ENCODE measurements at regions not wholly inside any gene's neighbourhood (a gene's known extent, or its start where the extent isn't known, plus 50 kb on each side); places are given as distances from the start of the nearest gene placed in this dataset.

DNA sequence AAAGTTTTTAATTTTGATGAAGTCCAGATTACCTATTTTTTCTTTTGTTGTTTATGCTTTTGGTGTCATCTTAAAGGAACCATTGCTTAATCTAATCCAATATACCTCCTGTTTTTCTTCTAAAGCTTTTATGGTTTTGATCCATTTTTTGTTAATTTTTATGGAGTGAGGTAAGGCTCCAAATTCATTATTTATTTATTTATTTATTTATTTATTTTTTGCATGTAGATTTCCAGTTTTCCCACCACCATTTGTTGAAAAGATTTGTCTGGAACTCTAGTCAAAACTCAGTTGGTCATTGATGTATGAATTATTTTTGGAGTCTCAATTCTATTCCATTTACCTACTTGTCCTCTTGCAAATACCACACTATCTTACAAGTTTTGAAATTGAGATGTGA lies 99.4 kb upstream of the RBMS1 start:
- TF ChIP-seq, protein P1, sequence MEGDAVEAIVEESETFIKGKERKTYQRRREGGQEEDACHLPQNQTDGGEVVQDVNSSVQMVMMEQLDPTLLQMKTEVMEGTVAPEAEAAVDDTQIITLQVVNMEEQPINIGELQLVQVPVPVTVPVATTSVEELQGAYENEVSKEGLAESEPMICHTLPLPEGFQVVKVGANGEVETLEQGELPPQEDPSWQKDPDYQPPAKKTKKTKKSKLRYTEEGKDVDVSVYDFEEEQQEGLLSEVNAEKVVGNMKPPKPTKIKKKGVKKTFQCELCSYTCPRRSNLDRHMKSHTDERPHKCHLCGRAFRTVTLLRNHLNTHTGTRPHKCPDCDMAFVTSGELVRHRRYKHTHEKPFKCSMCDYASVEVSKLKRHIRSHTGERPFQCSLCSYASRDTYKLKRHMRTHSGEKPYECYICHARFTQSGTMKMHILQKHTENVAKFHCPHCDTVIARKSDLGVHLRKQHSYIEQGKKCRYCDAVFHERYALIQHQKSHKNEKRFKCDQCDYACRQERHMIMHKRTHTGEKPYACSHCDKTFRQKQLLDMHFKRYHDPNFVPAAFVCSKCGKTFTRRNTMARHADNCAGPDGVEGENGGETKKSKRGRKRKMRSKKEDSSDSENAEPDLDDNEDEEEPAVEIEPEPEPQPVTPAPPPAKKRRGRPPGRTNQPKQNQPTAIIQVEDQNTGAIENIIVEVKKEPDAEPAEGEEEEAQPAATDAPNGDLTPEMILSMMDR (IDR thresholded peaks at IDR 0.05): no peak
- TF ChIP-seq EP300 (IDR thresholded peaks at IDR 0.05) (no peak), POLR2A (IDR thresholded peaks at IDR 0.05) (no peak)

All from tibial nerve (tissue), 4 donors.